ENCODE measurements at regions not wholly inside any gene's neighbourhood (a gene's known extent, or its start where the extent isn't known, plus 50 kb on each side); places are given as distances from the start of the nearest gene placed in this dataset.

GRCh38 chrX:122087341-122087740 is 1039.9 kb downstream of the GLUD2 start:
- DNase-seq (ENCODE audit: low read depth): no peak
- H3K4me3 ChIP-seq (ENCODE audit: low read depth, low read length): no peak overlapping the region
- no peak for TF ChIP-seq CTCF (IDR thresholded peaks at IDR 0.05; ENCODE audit: insufficient read depth, low read length)

- no peak overlapping the region for H3K4me3 ChIP-seq (ENCODE audit: low read depth, low read length)
- no peak for DNase-seq (ENCODE audit: low read depth)
- no peak for TF ChIP-seq CTCF (IDR thresholded peaks at IDR 0.05; ENCODE audit: insufficient read depth, low read length)
Measured at GRCh38 chrX:122091571-122091970, 1044.2 kb downstream of the GLUD2 start.

GRCh38 chrX:122092360-122092759 is 1045.0 kb downstream of the GLUD2 start:
- DNase-seq (ENCODE audit: low read depth): no peak
- no peak overlapping the region for H3K4me3 ChIP-seq (ENCODE audit: low read depth, low read length)
- TF ChIP-seq CTCF (IDR thresholded peaks at IDR 0.05; ENCODE audit: insufficient read depth, low read length): no peak

- DNase-seq (ENCODE audit: low read depth): no peak
- peak; percentile 37 for TF ChIP-seq CTCF (IDR thresholded peaks at IDR 0.05; ENCODE audit: insufficient read depth, low read length)
- H3K4me3 ChIP-seq (ENCODE audit: low read depth, low read length): no peak overlapping the region
Measured at GRCh38 chrX:122092978-122093377, 1045.6 kb downstream of the GLUD2 start.

GRCh38 chrX:122094611-122095010 is 1047.2 kb downstream of the GLUD2 start:
- TF ChIP-seq CTCF (IDR thresholded peaks at IDR 0.05; ENCODE audit: insufficient read depth, low read length): no peak
- peak; percentile 37 for DNase-seq (ENCODE audit: low read depth)
- no peak overlapping the region for H3K4me3 ChIP-seq (ENCODE audit: low read depth, low read length)

GRCh38 chrX:122113376-122113775 is 1066.0 kb downstream of the GLUD2 start:
- no peak for DNase-seq (ENCODE audit: low read depth)
- H3K4me3 ChIP-seq (ENCODE audit: low read depth, low read length): no peak overlapping the region
- no peak for TF ChIP-seq CTCF (IDR thresholded peaks at IDR 0.05; ENCODE audit: insufficient read depth, low read length)

- no peak overlapping the region for H3K4me3 ChIP-seq (ENCODE audit: low read depth, low read length)
- no peak for TF ChIP-seq CTCF (IDR thresholded peaks at IDR 0.05; ENCODE audit: insufficient read depth, low read length)
- no peak for DNase-seq (ENCODE audit: low read depth)
Measured at GRCh38 chrX:122113896-122114295, 1066.5 kb downstream of the GLUD2 start.

Measured in fibroblast of the aortic adventitia (primary cell).